Activated CD4-positive, alpha-beta memory T cell treated with anti-CD3 and anti-CD28 coated beads for 36 hours (primary cell): ENCODE measurements at regions not wholly inside any gene's neighbourhood (a gene's known extent, or its start where the extent isn't known, plus 50 kb on each side); places are given as distances from the start of the nearest gene placed in this dataset.

Source experiments
- CTCF ChIA-PET: fragments of 350-600 bp; sonication (Branson Sonifier 250); formaldehyde crosslinking; loops from one replicate; lab custom pipeline; 2021; ENCODE audit warnings: antibody characterized with exemption, inconsistent platforms; lab: Charles Lee
- POLR2A ChIA-PET: fragments of 350-600 bp; sonication (Branson Sonifier 250); formaldehyde crosslinking; loops from one replicate; lab custom pipeline; 2021; ENCODE audit warnings: antibody characterized with exemption; lab: Charles Lee
- DNase-seq: peaks from one replicate; pipeline ENCODE4 v3.0.0-alpha.2; 2020
- H3K27ac Mint-ChIP-seq: one replicate; pipeline ENCODE4 v1.8.0; 2021; ENCODE audit warnings: mixed read lengths
- H3K27me3 Mint-ChIP-seq: one replicate; pipeline ENCODE4 v1.8.0; 2021; ENCODE audit warnings: mixed read lengths
- H3K36me3 Mint-ChIP-seq: one replicate; pipeline ENCODE4 v1.8.0; 2021; ENCODE audit warnings: mixed read lengths
- H3K4me1 Mint-ChIP-seq: one replicate; pipeline ENCODE4 v1.8.0; 2021; ENCODE audit warnings: low read depth, mixed read lengths
- H3K4me3 Mint-ChIP-seq: one replicate; pipeline ENCODE4 v1.8.0; 2021; ENCODE audit warnings: mild to moderate bottlenecking, mixed read lengths
- H3K9me3 Mint-ChIP-seq: one replicate; pipeline ENCODE4 v1.8.0; 2021; ENCODE audit warnings: mixed read lengths
- intact Hi-C: fragments of 100-400 bp; cut with micrococcal nuclease; formaldehyde crosslinking; loops from one replicate; pipeline ENCODE4 v1.15.1; 2023

GRCh38 chr1:105678334-105678733 is 1378.1 kb upstream of the PRMT6 start:
- H3K9me3 Mint-ChIP-seq = peaks cover 13% of the 10 kb centered on the region
- intact Hi-C loops = no loop called here
- no peaks in the 10 kb centered on the region for H3K36me3 Mint-ChIP-seq
- no peaks in the 10 kb centered on the region for H3K27me3 Mint-ChIP-seq
- no peak overlapping the region for H3K27ac Mint-ChIP-seq
- no peaks in the 10 kb centered on the region for H3K4me1 Mint-ChIP-seq
- DNase-seq = no peak
- H3K4me3 Mint-ChIP-seq = no peak overlapping the region
- CTCF ChIA-PET = no interaction called here
- POLR2A ChIA-PET = no interaction called here

GRCh38 chr1:105684714-105685113 is 1371.8 kb upstream of the PRMT6 start:
- no peak for DNase-seq
- Mint-ChIP-seq H3K36me3 (no peaks in the 10 kb centered on the region), H3K27me3 (no peaks in the 10 kb centered on the region), H3K4me1 (no peaks in the 10 kb centered on the region), H3K9me3 (peaks cover 33% of the 10 kb centered on the region), H3K27ac (no peak overlapping the region), H3K4me3 (no peak overlapping the region)
- ChIA-PET POLR2A (no interaction called here), CTCF (no interaction called here)
- intact Hi-C loops = no loop called here

GRCh38 chr1:105686026-105686425 is 1370.4 kb upstream of the PRMT6 start:
- intact Hi-C loops = no loop called here
- H3K27ac Mint-ChIP-seq = no peak overlapping the region
- no peak for DNase-seq
- ChIA-PET POLR2A (no interaction called here), CTCF (no interaction called here)
- H3K4me1 Mint-ChIP-seq = no peaks in the 10 kb centered on the region
- no peaks in the 10 kb centered on the region for H3K27me3 Mint-ChIP-seq
- no peaks in the 10 kb centered on the region for H3K36me3 Mint-ChIP-seq
- peaks cover 23% of the 10 kb centered on the region for H3K9me3 Mint-ChIP-seq
- H3K4me3 Mint-ChIP-seq = no peak overlapping the region

- H3K27ac Mint-ChIP-seq = no peak overlapping the region
- POLR2A ChIA-PET = no interaction called here
- CTCF ChIA-PET = no interaction called here
Observed at GRCh38 chr1:105686874-105687690, 1369.4 kb upstream of the PRMT6 start.

GRCh38 chr1:105700723-105701122 is 1355.8 kb upstream of the PRMT6 start:
- Mint-ChIP-seq H3K36me3 (no peaks in the 10 kb centered on the region), H3K9me3 (peaks cover 17% of the 10 kb centered on the region), H3K27ac (no peak overlapping the region), H3K4me1 (no peaks in the 10 kb centered on the region), H3K27me3 (no peaks in the 10 kb centered on the region), H3K4me3 (no peak overlapping the region)
- intact Hi-C loops = no loop called here
- no peak for DNase-seq
- CTCF ChIA-PET = no interaction called here
- POLR2A ChIA-PET = no interaction called here

More at GRCh38 chr1:105686874-105687690, 1369.4 kb upstream of the PRMT6 start:
- Mint-ChIP-seq H3K36me3 (no peaks in the 10 kb centered on the region), H3K27me3 (no peaks in the 10 kb centered on the region), H3K4me1 (no peaks in the 10 kb centered on the region), H3K9me3 (peaks cover 23% of the 10 kb centered on the region), H3K4me3 (no peak overlapping the region)
- intact Hi-C loops = no loop called here
- DNase-seq = no peak

- no peak overlapping the region for H3K4me3 Mint-ChIP-seq
- no peaks in the 10 kb centered on the region for H3K27me3 Mint-ChIP-seq
- no peak for DNase-seq
- peaks cover 17% of the 10 kb centered on the region for H3K9me3 Mint-ChIP-seq
- intact Hi-C loops = no loop called here
- no peaks in the 10 kb centered on the region for H3K36me3 Mint-ChIP-seq
- POLR2A ChIA-PET = no interaction called here
- CTCF ChIA-PET = no interaction called here
- H3K27ac Mint-ChIP-seq = no peak overlapping the region
- H3K4me1 Mint-ChIP-seq = no peaks in the 10 kb centered on the region
Observed at GRCh38 chr1:105724286-105724685, 1332.2 kb upstream of the PRMT6 start.

GRCh38 chr1:105730701-105731100 is 1325.8 kb upstream of the PRMT6 start:
- DNase-seq = no peak
- intact Hi-C loops = no loop called here
- Mint-ChIP-seq H3K27me3 (no peaks in the 10 kb centered on the region), H3K36me3 (no peaks in the 10 kb centered on the region), H3K4me1 (no peaks in the 10 kb centered on the region), H3K4me3 (no peak overlapping the region), H3K27ac (no peak overlapping the region), H3K9me3 (peaks cover 17% of the 10 kb centered on the region)
- ChIA-PET POLR2A (no interaction called here), CTCF (no interaction called here)

- POLR2A ChIA-PET = no interaction called here
Observed at GRCh38 chr1:105736349-105736748, 1320.1 kb upstream of the PRMT6 start.

GRCh38 chr1:105779727-105780126 is 1276.7 kb upstream of the PRMT6 start:
- Mint-ChIP-seq H3K9me3 (peaks cover 23% of the 10 kb centered on the region), H3K4me3 (no peak overlapping the region), H3K4me1 (no peaks in the 10 kb centered on the region), H3K27ac (no peak overlapping the region), H3K27me3 (no peaks in the 10 kb centered on the region), H3K36me3 (no peaks in the 10 kb centered on the region)
- no peak for DNase-seq
- POLR2A ChIA-PET = no interaction called here
- intact Hi-C loops = no loop called here
- CTCF ChIA-PET = interaction anchor here (0.5 kb wide), 1 partner anchor 1355 kb away, joined by 4 read pairs; no protein-coding TSS in a partner anchor

More at GRCh38 chr1:105736349-105736748, 1320.1 kb upstream of the PRMT6 start:
- Mint-ChIP-seq H3K27ac (no peak overlapping the region), H3K9me3 (peaks cover 13% of the 10 kb centered on the region), H3K4me3 (no peak overlapping the region), H3K4me1 (no peaks in the 10 kb centered on the region), H3K36me3 (no peaks in the 10 kb centered on the region), H3K27me3 (no peaks in the 10 kb centered on the region)
- CTCF ChIA-PET = no interaction called here
- intact Hi-C loops = no loop called here
- DNase-seq = no peak

- no peaks in the 10 kb centered on the region for H3K36me3 Mint-ChIP-seq
- no peak overlapping the region for H3K4me3 Mint-ChIP-seq
- H3K9me3 Mint-ChIP-seq = peaks cover 17% of the 10 kb centered on the region
- ChIA-PET POLR2A (no interaction called here), CTCF (no interaction called here)
- no peak overlapping the region for H3K27ac Mint-ChIP-seq
- no peak for DNase-seq
- intact Hi-C loops = no loop called here
- H3K27me3 Mint-ChIP-seq = no peaks in the 10 kb centered on the region
- no peaks in the 10 kb centered on the region for H3K4me1 Mint-ChIP-seq
Observed at GRCh38 chr1:105785021-105785420, 1271.5 kb upstream of the PRMT6 start.

GRCh38 chr1:105793536-105794146 is 1262.8 kb upstream of the PRMT6 start:
- CTCF ChIA-PET = no interaction called here
- Mint-ChIP-seq H3K4me3 (no peak overlapping the region), H3K27me3 (no peaks in the 10 kb centered on the region), H3K9me3 (peaks cover 15% of the 10 kb centered on the region), H3K4me1 (no peaks in the 10 kb centered on the region), H3K36me3 (no peaks in the 10 kb centered on the region), H3K27ac (no peak overlapping the region)
- POLR2A ChIA-PET = no interaction called here
- DNase-seq = peak; percentile 19
- intact Hi-C loops = no loop called here

GRCh38 chr1:105795741-105796140 is 1260.7 kb upstream of the PRMT6 start:
- DNase-seq = no peak
- ChIA-PET POLR2A (no interaction called here), CTCF (interaction anchor here (0.7 kb wide), 1 partner anchor 254 kb away, joined by 4 read pairs; no protein-coding TSS in a partner anchor)
- H3K9me3 Mint-ChIP-seq = peaks cover 17% of the 10 kb centered on the region
- no peaks in the 10 kb centered on the region for H3K4me1 Mint-ChIP-seq
- H3K27me3 Mint-ChIP-seq = no peaks in the 10 kb centered on the region
- H3K4me3 Mint-ChIP-seq = no peak overlapping the region
- intact Hi-C loops = no loop called here
- no peaks in the 10 kb centered on the region for H3K36me3 Mint-ChIP-seq
- H3K27ac Mint-ChIP-seq = no peak overlapping the region
